ENCODE measurements at regions not wholly inside any gene's neighbourhood (a gene's known extent, or its start where the extent isn't known, plus 50 kb on each side); places are given as distances from the start of the nearest gene placed in this dataset.

DNA sequence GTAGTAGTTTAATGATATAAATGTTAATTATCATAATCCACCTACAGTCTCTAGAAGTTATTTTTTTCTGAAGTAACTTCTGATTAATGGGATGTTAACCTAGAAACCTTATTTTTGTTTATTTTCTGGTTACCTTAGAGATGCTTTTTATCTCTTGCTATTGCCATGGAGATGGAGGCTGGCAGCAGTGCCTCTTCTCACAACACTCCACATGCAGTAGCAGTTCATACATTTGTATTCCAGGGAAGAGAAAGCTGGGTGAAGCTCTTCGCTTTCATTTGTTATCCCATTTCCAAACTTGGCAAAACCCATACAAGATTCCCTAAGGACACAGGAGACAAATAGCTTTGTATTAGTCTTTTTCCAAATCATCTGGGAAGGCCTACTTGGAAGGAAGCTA is 1794.1 kb upstream of the LRRTM1 start:
- TF ChIP-seq SUZ12 (IDR thresholded peaks at IDR 0.05; ENCODE audit: extremely low read depth, insufficient read depth, insufficient read length) (no peak), YY1 (IDR thresholded peaks at IDR 0.05; ENCODE audit: insufficient read depth, insufficient read length) (no peak)

All from NT2/D1 (cell line).